ENCODE measurements at regions not wholly inside any gene's neighbourhood (a gene's known extent, or its start where the extent isn't known, plus 50 kb on each side); places are given as distances from the start of the nearest gene placed in this dataset.
"Not testable (repeated sequence)": the region's sequence is repeated elsewhere in the genome, so short reads cannot be mapped to it uniquely, and the experiment has no call there.

DNA sequence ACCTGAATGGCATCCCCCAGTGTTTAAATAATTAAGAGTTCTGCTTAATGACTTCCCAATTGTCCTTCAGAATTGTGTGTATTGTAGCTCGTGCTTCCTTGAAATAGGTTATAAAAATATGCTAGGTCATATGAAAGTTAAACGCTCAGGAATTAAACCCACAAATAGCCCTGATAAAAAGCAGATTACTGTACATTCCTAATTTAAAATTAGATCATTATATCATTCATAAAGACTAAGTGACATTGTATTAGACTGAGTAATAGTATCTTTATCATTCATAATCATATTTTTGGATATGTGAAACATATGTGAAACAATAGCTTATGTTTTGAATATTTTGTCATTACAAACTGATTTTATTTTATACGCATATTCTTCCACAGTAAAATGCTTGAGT lies 1706.7 kb downstream of the HACE1 start:
- DNase-seq (ENCODE audit: low read depth): no peak

DNA sequence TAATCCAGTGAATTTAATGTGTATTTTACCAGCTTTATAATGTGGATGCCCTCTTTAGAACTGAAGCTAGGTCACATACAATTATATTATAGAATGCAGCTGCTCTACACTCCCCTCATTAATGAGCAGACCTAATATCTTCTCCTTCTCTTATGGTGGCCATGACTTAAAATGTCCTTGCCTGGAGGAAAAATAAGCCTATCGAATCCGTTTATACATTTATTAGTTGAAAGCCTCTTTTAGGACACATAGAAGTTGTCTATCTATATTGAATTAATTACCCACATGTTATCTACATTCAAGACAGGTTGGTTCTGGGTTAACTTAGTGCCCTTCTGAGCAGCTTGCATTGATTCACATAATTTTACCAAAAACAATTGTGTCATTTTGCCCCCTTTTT lies 1716.8 kb downstream of the HACE1 start:
- DNase-seq (ENCODE audit: low read depth): no peak

- DNase-seq (ENCODE audit: low read depth): no peak
These were observed 1719.3 kb downstream of the HACE1 start for GRCh38 chr6:103140308-103141027.

- DNase-seq (ENCODE audit: low read depth): no peak
These were observed 1720.3 kb downstream of the HACE1 start for GRCh38 chr6:103139377-103139776.

- DNase-seq (ENCODE audit: low read depth): no peak
These were observed 1731.0 kb downstream of the GRIK2 start for GRCh38 chr6:103124471-103124870.

GRCh38 chr6:103122766-103123601 lies 1729.5 kb downstream of the GRIK2 start:
- DNase-seq (ENCODE audit: low read depth): no peak

GRCh38 chr6:103119056-103119455 lies 1725.5 kb downstream of the GRIK2 start:
- no peak for DNase-seq (ENCODE audit: low read depth)

DNA sequence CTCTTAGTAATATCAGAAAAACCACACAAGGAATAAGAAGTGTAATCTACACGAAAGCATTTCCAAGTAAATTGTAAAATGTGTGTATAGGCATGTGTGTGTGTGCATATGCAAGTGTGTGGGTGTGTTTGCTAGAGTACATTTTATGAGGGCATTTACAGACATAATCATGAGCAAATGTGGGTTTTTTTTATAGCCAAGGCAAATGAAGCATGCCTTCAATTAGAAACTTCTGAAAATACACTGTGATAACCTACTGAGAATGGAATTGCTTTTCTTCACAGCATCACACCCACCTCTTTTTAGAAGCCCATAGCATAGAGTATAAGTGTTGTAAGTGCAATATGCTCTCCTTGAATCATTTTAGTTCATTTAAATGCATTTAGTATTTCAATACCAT lies 1721.1 kb downstream of the GRIK2 start:
- DNase-seq (ENCODE audit: low read depth): no peak

DNA sequence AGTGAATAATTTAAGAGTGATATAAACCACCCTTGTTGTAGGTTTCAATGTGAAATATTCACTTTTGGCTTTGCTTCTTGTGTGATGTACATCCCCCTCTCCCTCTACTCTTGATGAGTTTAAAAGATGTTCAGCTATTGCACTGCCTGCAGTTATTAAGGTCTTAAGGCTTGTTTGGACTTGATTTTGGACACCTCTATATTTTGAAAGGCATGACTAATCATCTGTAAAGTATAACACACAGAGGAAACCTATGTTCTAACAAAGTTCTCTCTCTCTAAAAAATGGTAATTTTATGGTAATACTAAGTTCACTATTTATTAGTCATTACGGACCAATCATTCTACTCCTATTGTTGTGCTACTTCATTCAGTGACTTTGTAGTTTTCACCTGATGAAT lies 1719.9 kb downstream of the GRIK2 start:
- DNase-seq (ENCODE audit: low read depth): no peak

- DNase-seq (ENCODE audit: low read depth): no peak
These were observed 1714.5 kb downstream of the GRIK2 start for GRCh38 chr6:103107985-103108384.

DNA sequence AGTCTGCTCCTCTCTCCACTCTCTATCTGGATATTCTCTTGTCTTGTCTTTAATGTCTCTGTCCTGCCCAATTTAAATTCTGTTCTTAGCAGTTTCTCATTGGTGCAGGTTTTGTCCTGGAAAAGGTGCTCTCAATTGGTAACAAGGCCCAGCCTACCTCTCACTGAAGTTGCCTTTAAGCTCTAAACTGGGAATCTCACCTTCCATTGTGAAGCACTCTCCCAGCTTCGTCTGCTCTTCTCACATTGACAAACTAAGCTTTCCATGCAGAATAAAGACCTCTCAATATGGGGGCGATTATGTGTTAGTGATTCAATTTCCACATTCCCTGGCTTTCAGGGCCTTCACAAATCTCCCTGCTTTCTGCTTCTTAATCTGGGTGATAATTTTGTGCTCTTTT lies 1712.2 kb downstream of the GRIK2 start:
- DNase-seq (ENCODE audit: low read depth): no peak

DNA sequence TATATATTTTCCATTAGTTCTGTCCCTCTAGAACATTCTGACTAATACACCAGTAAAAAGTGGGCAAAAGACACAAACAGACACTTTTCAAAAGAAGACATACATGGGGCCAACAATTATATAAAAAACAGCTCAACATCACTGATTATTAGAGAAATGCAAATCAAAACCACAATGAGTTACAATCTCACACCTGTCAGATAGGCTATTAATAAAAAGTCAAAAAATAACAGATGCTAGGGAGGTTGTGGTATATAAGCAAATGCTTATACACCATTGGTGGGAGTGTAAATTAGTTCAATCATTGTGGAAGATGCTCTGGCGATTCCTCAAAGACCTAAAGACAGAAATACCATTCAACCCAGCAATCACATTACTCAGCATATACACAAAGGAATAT lies 1707.8 kb downstream of the GRIK2 start:
- DNase-seq (ENCODE audit: low read depth): no peak

GRCh38 chr6:103092414-103092813 lies 1698.9 kb downstream of the GRIK2 start:
- not testable (repeated sequence) for DNase-seq (ENCODE audit: low read depth)

- DNase-seq (ENCODE audit: low read depth): no peak
These were observed 1692.3 kb downstream of the GRIK2 start for GRCh38 chr6:103085801-103086200.

GRCh38 chr6:103081876-103082630 lies 1688.5 kb downstream of the GRIK2 start:
- no peak for DNase-seq (ENCODE audit: low read depth)

DNA sequence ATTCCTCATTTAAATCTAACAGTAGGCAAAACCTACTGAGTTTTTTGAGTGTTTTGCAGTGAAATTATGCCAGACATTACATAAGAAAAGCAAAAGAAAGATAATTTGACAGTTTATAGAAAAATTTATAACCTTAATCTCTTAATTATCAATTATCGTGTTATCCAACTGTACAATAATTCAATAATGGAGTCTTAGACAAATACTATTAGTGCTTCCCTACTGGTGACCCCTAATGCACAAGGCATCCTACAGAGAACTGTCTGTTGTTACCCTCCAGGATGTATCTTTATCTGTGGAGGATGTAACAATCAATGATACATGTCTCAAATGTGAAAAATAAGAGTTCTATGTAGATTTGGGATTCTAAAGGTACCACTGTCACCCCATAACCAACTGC lies 1687.6 kb downstream of the GRIK2 start:
- no peak for DNase-seq (ENCODE audit: low read depth)

GRCh38 chr6:103080497-103080896 lies 1687.0 kb downstream of the GRIK2 start:
- DNase-seq (ENCODE audit: low read depth): no peak

DNA sequence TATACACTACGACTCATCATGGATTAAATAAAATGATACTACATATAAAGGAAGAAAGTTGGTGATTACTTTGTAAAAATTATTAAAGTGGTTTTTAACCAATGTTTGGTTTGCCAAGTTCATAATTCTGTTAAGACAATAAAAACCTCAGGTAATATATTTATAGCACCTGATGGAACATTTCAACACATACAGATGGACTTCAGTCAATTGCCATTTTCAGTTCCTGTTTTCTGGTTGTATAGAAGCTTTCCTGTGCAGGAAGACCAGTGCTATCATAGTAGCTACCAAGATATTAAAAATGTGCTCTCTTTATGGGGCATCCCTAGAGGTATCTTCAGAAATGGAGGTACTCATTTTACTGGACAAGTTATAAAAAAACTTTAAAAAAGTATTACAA lies 1686.4 kb downstream of the GRIK2 start:
- DNase-seq (ENCODE audit: low read depth): no peak

GRCh38 chr6:103062136-103062535 lies 1668.6 kb downstream of the GRIK2 start:
- no peak for DNase-seq (ENCODE audit: low read depth)

DNA sequence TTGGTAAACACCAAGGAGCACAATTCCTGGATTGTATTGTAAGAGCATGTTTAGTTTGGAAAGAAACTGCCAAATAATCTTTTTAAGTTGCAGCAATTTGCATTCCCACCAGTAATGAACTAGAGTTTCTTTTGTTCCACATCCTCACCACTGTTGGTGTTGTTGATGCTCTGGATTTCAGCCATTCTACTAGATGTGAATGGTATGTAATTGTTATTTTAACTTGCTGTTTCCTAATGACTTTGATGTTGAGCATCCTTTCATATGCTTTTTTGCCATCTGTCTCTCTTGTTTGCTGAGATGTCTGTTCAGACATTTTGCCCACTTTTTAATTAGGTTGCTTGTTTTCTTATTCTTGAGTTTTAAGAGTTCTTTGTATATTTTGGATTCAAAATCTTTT lies 1654.1 kb downstream of the GRIK2 start:
- no peak for DNase-seq (ENCODE audit: low read depth)

DNA sequence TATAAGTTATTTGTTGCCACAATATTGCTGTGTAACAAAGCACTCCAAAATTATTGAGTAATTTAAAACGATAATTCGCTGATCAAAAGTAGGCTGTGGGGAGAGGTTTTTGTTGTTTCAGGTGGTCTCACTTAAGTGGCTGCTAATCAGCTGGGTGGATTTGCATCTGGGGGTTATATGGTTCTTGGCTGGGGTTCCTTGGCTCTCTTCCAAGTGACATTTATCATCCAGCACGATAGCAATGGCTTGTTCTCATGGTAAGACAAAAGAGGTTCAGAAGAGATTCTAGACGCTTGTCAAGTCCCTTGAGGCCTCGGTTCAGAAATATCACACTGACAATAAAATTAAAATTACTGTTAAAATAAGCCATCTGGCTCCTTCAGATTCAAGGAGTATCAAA lies 1648.8 kb downstream of the GRIK2 start:
- no peak for DNase-seq (ENCODE audit: low read depth)

- no peak for DNase-seq (ENCODE audit: low read depth)
These were observed 1643.3 kb downstream of the GRIK2 start for GRCh38 chr6:103036846-103037245.

Measured in fibroblast of gingiva (primary cell).